NT2/D1 (cell line): ENCODE measurements at regions not wholly inside any gene's neighbourhood (a gene's known extent, or its start where the extent isn't known, plus 50 kb on each side); places are given as distances from the start of the nearest gene placed in this dataset.

ENCODE experiments used
- SUZ12 ChIP-seq: IDR thresholded peaks from 2 replicates; pipeline ENCODE4 v1.6.1; 2011; ENCODE audit not compliant: insufficient read length, insufficient read depth; ENCODE audit errors: extremely low read depth
- ZNF274 ChIP-seq: IDR thresholded peaks from 2 replicates; pipeline ENCODE4 v1.6.1; 2011; ENCODE audit warnings: mild to moderate bottlenecking, low read depth, low read length

- no peak for TF ChIP-seq ZNF274
- TF ChIP-seq SUZ12 = no peak
Measured at GRCh38 chr5:128854931-128855330, 110.4 kb upstream of the SLC27A6 start.
